SK-N-SH (cell line): ENCODE measurements at regions not wholly inside any gene's neighbourhood (a gene's known extent, or its start where the extent isn't known, plus 50 kb on each side); places are given as distances from the start of the nearest gene placed in this dataset.

Experiments used
- CTCF ChIA-PET: fragments of 300-600, 350-600 bp; formaldehyde crosslinking; extraction: SDS; loops from one replicate; lab custom pipeline; 2021; lab: Yijun Ruan, JAX
- POLR2A ChIA-PET: fragments of 350-600 bp; sonication (Branson Sonifier 250); formaldehyde crosslinking; extraction: SDS; loops from one replicate; lab custom pipeline; 2020; ENCODE audit warnings: antibody characterized with exemption, inconsistent platforms; lab: Yijun Ruan, JAX
- DNase-seq: peaks from one replicate; pipeline ENCODE4 v3.0.0; 2012
- H2AFZ ChIP-seq: fragments of 200-600 bp; sonication (generic); 2 replicates; pipeline ENCODE4 v1.8.1; 2016; ENCODE audit warnings: antibody characterized with exemption, mild to moderate bottlenecking, low read depth
- H3F3A ChIP-seq: fragments of 200-600 bp; sonication (generic); replicated peaks from 2 replicates; pipeline ENCODE3; 2016; ENCODE audit warnings: antibody characterized with exemption, mild to moderate bottlenecking; ENCODE audit not compliant: insufficient read depth
- H3K27ac ChIP-seq, 2 experiments: fragments of 200-500 bp in 1 of 2; fragments of 200-600 bp in 1 of 2; sonication (Bioruptor generic) in 1 of 2; sonication (generic), shearing (Covaris generic) in 1 of 2; 2 replicates each; pipeline versions ENCODE4 v1.5.1 to v1.6.1; 2014 to 2016; ENCODE audit warnings: low read depth in 2 of 2, inconsistent platforms in 1 of 2, low read length in 1 of 2, mild to moderate bottlenecking in 1 of 2, mixed read lengths in 1 of 2
- H3K27me3 ChIP-seq: fragments of 200-600 bp; sonication (generic), shearing (Covaris generic); 2 replicates; pipeline ENCODE4 v1.6.1; 2016; ENCODE audit warnings: mixed run types; ENCODE audit not compliant: insufficient read depth
- H3K36me3 ChIP-seq, 2 experiments: fragments of 200-500 bp in 1 of 2; fragments of 200-600 bp in 1 of 2; sonication (Bioruptor generic) in 1 of 2; sonication (generic) in 1 of 2; replicated peaks in 1 of 2; 2 replicates each; pipeline versions ENCODE3 to v1.5.1; 2014 to 2016; ENCODE audit warnings: low read length in 1 of 2, mild to moderate bottlenecking in 1 of 2; ENCODE audit not compliant: insufficient read depth in 2 of 2, control insufficient read depth in 1 of 2
- H3K4me1 ChIP-seq, 2 experiments: fragments of 200-500 bp in 1 of 2; fragments of 200-600 bp in 1 of 2; sonication (Bioruptor generic) in 1 of 2; sonication (generic), shearing (Covaris generic) in 1 of 2; 2 replicates each; pipeline versions ENCODE4 v1.5.1 to v1.6.1; 2014 to 2016; ENCODE audit warnings: low read depth in 1 of 2, low read length in 1 of 2, mixed run types in 1 of 2; ENCODE audit not compliant: insufficient read depth in 2 of 2, control insufficient read depth in 1 of 2
- H3K4me2 ChIP-seq: fragments of 200-600 bp; sonication (generic), shearing (Covaris generic); 2 replicates; pipeline ENCODE4 v1.6.1; 2017; ENCODE audit warnings: mixed run types
- H3K4me3 ChIP-seq, 2 experiments: fragments of 200-500 bp in 1 of 2; fragments of 200-600 bp in 1 of 2; sonication (Bioruptor generic) in 1 of 2; sonication (generic), shearing (Covaris generic) in 1 of 2; 2 replicates each; pipeline versions ENCODE4 v1.5.1 to v1.8.1; 2014 to 2016; ENCODE audit warnings: low read depth in 2 of 2, inconsistent platforms in 1 of 2, low read length in 1 of 2, mild to moderate bottlenecking in 1 of 2, mixed read lengths in 1 of 2, moderate library complexity in 1 of 2
- H3K79me2 ChIP-seq: fragments of 200-600 bp; sonication (generic); 2 replicates; pipeline ENCODE4 v1.8.1; 2017; ENCODE audit warnings: mild to moderate bottlenecking; ENCODE audit not compliant: insufficient read depth
- H3K9ac ChIP-seq: fragments of 200-600 bp; sonication (generic); 2 replicates; pipeline ENCODE4 v1.6.1; 2017; ENCODE audit warnings: mixed run types
- H3K9me2 ChIP-seq: fragments of 200-600 bp; sonication (generic); 2 replicates; pipeline ENCODE4 v1.6.1; 2017; ENCODE audit warnings: mixed run types
- H3K9me3 ChIP-seq: fragments of 200-600 bp; sonication (generic); 2 replicates; pipeline ENCODE4 v1.6.1; 2017; ENCODE audit warnings: mixed run types, mild to moderate bottlenecking, moderate library complexity
- H4K20me1 ChIP-seq: fragments of 200-600 bp; sonication (generic); 2 replicates; pipeline ENCODE4 v1.6.1; 2017; ENCODE audit warnings: mild to moderate bottlenecking, mixed run types; ENCODE audit not compliant: insufficient read depth
- CHD2 ChIP-seq: fragments of 150-350 bp; IDR thresholded peaks from 2 replicates; pipeline ENCODE4 v1.6.1; 2018; ENCODE audit warnings: low read length; ENCODE audit not compliant: partially characterized antibody
- ELF1 ChIP-seq: IDR thresholded peaks from 2 replicates; pipeline ENCODE4 v1.4.0; 2012
- EZH2phosphoT487 ChIP-seq: fragments of 200-600 bp; sonication (generic); IDR thresholded peaks from 2 replicates; pipeline ENCODE4 v1.6.1; 2017; ENCODE audit warnings: low read depth, mixed run types, mild to moderate bottlenecking, antibody characterized with exemption, moderate library complexity, borderline replicate concordance
- FOSL2 ChIP-seq: IDR thresholded peaks from 2 replicates; pipeline ENCODE4 v1.4.0; 2012; ENCODE audit warnings: low read depth, mild to moderate bottlenecking, moderate library complexity, borderline replicate concordance
- FOXJ3 ChIP-seq: sonication (generic); formaldehyde crosslinking; IDR thresholded peaks from 2 replicates; pipeline ENCODE4 v1.5.1; 2020; ENCODE audit warnings: mild to moderate bottlenecking, missing genetic modification reagents
- FOXM1 ChIP-seq: IDR thresholded peaks from 2 replicates; pipeline ENCODE4 v1.4.0; 2012; ENCODE audit warnings: low read depth, mild to moderate bottlenecking
- GATA2 ChIP-seq: sonication (generic); formaldehyde crosslinking; IDR thresholded peaks from 2 replicates; pipeline ENCODE4 v1.5.0; 2020; ENCODE audit warnings: mild to moderate bottlenecking, missing genetic modification reagents
- JUND ChIP-seq: IDR thresholded peaks from 2 replicates; pipeline ENCODE4 v1.4.0; 2012
- MEF2A ChIP-seq: IDR thresholded peaks from 2 replicates; pipeline ENCODE4 v1.4.0; 2012; ENCODE audit warnings: low read depth, borderline replicate concordance
- NFIC ChIP-seq: IDR thresholded peaks from 2 replicates; pipeline ENCODE4 v1.4.0; 2012; ENCODE audit warnings: borderline replicate concordance
- NRF1 ChIP-seq: IDR thresholded peaks from 2 replicates; pipeline ENCODE4 v1.6.1; 2012; ENCODE audit warnings: low read depth, mild to moderate bottlenecking, low read length
- POLR2AphosphoS5 ChIP-seq: IDR thresholded peaks from 2 replicates; pipeline ENCODE4 v1.6.1; 2012; ENCODE audit warnings: low read depth, low read length
- SIN3A ChIP-seq: IDR thresholded peaks from 2 replicates; pipeline ENCODE4 v1.6.1; 2012; ENCODE audit warnings: low read depth, mild to moderate bottlenecking, low read length, moderate library complexity, borderline replicate concordance
- SMC3 ChIP-seq: IDR thresholded peaks from 2 replicates; pipeline ENCODE4 v1.6.1; 2012; ENCODE audit warnings: low read depth, low read length, improper control_type of control experiment
- TCF12 ChIP-seq: IDR thresholded peaks from 2 replicates; pipeline ENCODE4 v1.4.0; 2012
- TEAD4 ChIP-seq: IDR thresholded peaks from 2 replicates; pipeline ENCODE4 v1.4.0; 2012; ENCODE audit warnings: mild to moderate bottlenecking, borderline replicate concordance; ENCODE audit not compliant: insufficient read depth
- WGBS: methylation state at CpG from one replicate; pipeline ENCODE4 v1.1.6; 2017; ENCODE audit warnings: low lambda C conversion rate; 5-methylcytosine and 5-hydroxymethylcytosine counted together
- TF ChIP-seq, protein P1 (sequence below): fragments of 150-350 bp; IDR thresholded peaks from 2 replicates; pipeline ENCODE4 v1.6.1; 2017; ENCODE audit warnings: antibody characterized with exemption, low read length, low read depth, borderline replicate concordance
- TF ChIP-seq, protein P2 (sequence below): IDR thresholded peaks from 2 replicates; pipeline ENCODE4 v1.6.1; 2012; ENCODE audit warnings: mild to moderate bottlenecking, low read depth, low read length, moderate library complexity
- TF ChIP-seq, protein P3 (sequence below): IDR thresholded peaks from 2 replicates; pipeline ENCODE4 v1.4.0; 2012; ENCODE audit warnings: low read depth

DNA sequence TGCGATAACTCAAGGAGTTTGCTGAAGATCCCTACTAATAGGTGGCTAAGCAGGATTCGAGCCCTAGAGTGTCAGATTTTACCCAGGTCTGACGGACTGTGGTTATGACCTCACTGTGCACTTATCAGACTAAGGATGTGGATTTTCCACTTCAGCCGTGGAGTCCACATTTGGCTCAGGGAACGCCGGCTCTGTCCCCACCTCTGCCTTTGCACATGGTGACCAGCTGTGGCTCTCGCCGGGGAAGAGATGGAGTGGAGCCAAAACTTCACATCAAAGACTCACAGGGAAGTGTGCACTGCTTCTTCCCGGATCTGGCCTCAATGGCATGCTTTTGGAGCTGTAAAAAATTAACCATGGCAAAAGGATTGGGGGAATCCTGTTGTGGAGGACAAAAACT, 249.3 kb upstream of the APCDD1 start:
- Histone ChIP-seq H3K4me1 (peaks cover 0 to 13% of the 10 kb centered on the region in 2 experiments; a peak in 3 of 4 replicates), H3K79me2 (no peaks in the 10 kb centered on the region), H3K36me3 (no peaks in the 10 kb centered on the region), H3K9me2 (no peaks in the 10 kb centered on the region), H3K4me2 (no peak overlapping the region), H3K27me3 (peaks cover 5% of the 10 kb centered on the region; the same call in 1 of the 2 replicates), H3K27ac (no peak overlapping the region), H3K9ac (no peak overlapping the region), H3K4me3 (no peak overlapping the region), H4K20me1 (no peaks in the 10 kb centered on the region), H3F3A (no peaks in the 10 kb centered on the region), H2AFZ (no peak overlapping the region), H3K9me3 (no peaks in the 10 kb centered on the region)
- TF ChIP-seq TEAD4, result no peak
- TF ChIP-seq TCF12, result no peak
- no peak for TF ChIP-seq FOXM1
- TF ChIP-seq NFIC, result no peak
- ChIA-PET POLR2A (no interaction called here), CTCF (no interaction called here)
- 19% methylated on average over 5 of the region's 9 CpGs for whole genome bisulfite sequencing
- DNase-seq, result peak; percentile 32

DNA sequence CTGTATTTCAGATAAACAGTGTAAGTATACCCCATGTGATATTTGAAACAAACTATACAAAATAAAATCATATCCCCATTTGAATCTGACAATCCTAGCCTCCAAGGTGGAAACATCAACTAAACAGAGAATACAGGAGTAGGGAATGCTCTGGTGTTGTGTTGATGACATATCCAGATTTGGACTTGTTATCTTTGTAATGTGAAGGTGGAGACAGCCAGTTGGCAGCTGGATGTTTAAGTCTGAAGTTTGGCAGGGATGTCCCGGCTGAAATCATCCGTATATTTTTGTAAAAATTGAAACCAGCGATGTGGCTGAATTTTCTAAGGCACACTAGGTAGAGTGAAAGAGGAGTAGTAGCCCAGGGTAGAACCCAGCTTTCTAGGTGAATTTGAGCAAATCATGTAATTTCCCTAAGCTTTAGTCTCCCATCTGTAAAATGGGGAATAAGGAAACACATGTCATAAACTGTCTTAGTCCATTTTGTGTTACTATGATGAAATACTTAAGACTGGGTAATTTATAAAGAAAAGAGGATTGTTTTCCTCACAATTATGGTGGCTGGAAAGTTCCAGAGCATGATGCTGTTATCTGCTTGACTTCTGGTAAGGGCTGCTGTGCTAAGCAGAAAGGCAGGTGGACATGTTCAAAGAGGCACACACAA, 246.6 kb upstream of the APCDD1 start:
- no peak for DNase-seq
- no peak overlapping the region for H3K9ac ChIP-seq
- H3K4me2 ChIP-seq, result no peak overlapping the region
- TF ChIP-seq CHD2, result no peak
- no peak for TF ChIP-seq SIN3A
- TF ChIP-seq, protein P1, sequence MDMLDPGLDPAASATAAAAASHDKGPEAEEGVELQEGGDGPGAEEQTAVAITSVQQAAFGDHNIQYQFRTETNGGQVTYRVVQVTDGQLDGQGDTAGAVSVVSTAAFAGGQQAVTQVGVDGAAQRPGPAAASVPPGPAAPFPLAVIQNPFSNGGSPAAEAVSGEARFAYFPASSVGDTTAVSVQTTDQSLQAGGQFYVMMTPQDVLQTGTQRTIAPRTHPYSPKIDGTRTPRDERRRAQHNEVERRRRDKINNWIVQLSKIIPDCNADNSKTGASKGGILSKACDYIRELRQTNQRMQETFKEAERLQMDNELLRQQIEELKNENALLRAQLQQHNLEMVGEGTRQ, result no peak
- TF ChIP-seq GATA2, result no peak
- no peak for TF ChIP-seq MEF2A
- no peak for TF ChIP-seq POLR2AphosphoS5
- no peak for TF ChIP-seq TCF12
- no peaks in the 10 kb centered on the region for H4K20me1 ChIP-seq
- no peak overlapping the region for H3K27ac ChIP-seq
- 52% methylated on average over 3 of the region's 3 CpGs for WGBS
- H2AFZ ChIP-seq, result no peak overlapping the region
- no peaks in the 10 kb centered on the region for H3F3A ChIP-seq
- peaks cover 0 to 10% of the 10 kb centered on the region in 2 experiments; a peak in 3 of 4 replicates for H3K4me1 ChIP-seq
- no peaks in the 10 kb centered on the region for H3K9me2 ChIP-seq
- no peaks in the 10 kb centered on the region for H3K79me2 ChIP-seq
- H3K27me3 ChIP-seq, result peaks cover 5% of the 10 kb centered on the region; the same call in 1 of the 2 replicates
- H3K9me3 ChIP-seq, result no peaks in the 10 kb centered on the region
- no peak overlapping the region for H3K4me3 ChIP-seq
- ChIA-PET POLR2A (no interaction called here), CTCF (no interaction called here)
- no peaks in the 10 kb centered on the region for H3K36me3 ChIP-seq

DNA sequence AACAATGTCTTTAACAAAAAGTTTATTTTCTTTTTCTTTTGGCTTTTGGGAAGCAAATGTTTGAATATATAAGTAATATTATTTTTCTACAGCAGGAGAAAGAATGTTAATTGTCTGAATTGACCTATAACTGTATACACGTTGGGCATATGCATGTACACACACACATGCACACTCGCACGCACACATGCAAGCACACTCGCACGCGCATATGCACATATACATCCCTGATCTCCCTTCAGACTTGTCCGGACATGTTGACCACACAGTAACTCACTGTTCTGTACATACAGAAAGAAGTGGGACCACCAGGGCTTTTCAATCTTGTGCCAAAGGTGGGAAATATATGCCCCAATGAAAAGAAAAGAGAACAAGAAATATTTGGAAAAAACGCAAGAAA, 245.1 kb upstream of the APCDD1 start:
- Histone ChIP-seq H3K36me3 (no peaks in the 10 kb centered on the region), H3K4me3 (no peak overlapping the region), H3K9me3 (no peaks in the 10 kb centered on the region), H3K4me2 (no peak overlapping the region), H3F3A (no peaks in the 10 kb centered on the region), H3K79me2 (no peaks in the 10 kb centered on the region), H2AFZ (no peak overlapping the region), H3K27me3 (no peaks in the 10 kb centered on the region; the same call in 1 of the 2 replicates), H3K9ac (no peak overlapping the region), H3K9me2 (no peaks in the 10 kb centered on the region), H3K27ac (no peak overlapping the region), H4K20me1 (no peaks in the 10 kb centered on the region), H3K4me1 (peaks cover 0 to 5% of the 10 kb centered on the region in 2 experiments; a peak in 3 of 4 replicates)
- DNase-seq, result no peak
- ChIA-PET POLR2A (no interaction called here), CTCF (no interaction called here)
- 83% methylated on average over 8 of the region's 8 CpGs for WGBS
- TF ChIP-seq SMC3 (no peak), MEF2A (no peak), TEAD4 (no peak), FOSL2 (no peak), GATA2 (no peak), JUND (no peak), NRF1 (no peak), EZH2phosphoT487 (no peak), FOXJ3 (CRISPR knock-in tag) (no peak), ELF1 (no peak), NFIC (no peak)
- TF ChIP-seq, protein P2, sequence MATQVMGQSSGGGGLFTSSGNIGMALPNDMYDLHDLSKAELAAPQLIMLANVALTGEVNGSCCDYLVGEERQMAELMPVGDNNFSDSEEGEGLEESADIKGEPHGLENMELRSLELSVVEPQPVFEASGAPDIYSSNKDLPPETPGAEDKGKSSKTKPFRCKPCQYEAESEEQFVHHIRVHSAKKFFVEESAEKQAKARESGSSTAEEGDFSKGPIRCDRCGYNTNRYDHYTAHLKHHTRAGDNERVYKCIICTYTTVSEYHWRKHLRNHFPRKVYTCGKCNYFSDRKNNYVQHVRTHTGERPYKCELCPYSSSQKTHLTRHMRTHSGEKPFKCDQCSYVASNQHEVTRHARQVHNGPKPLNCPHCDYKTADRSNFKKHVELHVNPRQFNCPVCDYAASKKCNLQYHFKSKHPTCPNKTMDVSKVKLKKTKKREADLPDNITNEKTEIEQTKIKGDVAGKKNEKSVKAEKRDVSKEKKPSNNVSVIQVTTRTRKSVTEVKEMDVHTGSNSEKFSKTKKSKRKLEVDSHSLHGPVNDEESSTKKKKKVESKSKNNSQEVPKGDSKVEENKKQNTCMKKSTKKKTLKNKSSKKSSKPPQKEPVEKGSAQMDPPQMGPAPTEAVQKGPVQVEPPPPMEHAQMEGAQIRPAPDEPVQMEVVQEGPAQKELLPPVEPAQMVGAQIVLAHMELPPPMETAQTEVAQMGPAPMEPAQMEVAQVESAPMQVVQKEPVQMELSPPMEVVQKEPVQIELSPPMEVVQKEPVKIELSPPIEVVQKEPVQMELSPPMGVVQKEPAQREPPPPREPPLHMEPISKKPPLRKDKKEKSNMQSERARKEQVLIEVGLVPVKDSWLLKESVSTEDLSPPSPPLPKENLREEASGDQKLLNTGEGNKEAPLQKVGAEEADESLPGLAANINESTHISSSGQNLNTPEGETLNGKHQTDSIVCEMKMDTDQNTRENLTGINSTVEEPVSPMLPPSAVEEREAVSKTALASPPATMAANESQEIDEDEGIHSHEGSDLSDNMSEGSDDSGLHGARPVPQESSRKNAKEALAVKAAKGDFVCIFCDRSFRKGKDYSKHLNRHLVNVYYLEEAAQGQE, result no peak
- TF ChIP-seq, protein P3, sequence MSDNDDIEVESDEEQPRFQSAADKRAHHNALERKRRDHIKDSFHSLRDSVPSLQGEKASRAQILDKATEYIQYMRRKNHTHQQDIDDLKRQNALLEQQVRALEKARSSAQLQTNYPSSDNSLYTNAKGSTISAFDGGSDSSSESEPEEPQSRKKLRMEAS, result no peak
